ENCODE measurements at regions not wholly inside any gene's neighbourhood (a gene's known extent, or its start where the extent isn't known, plus 50 kb on each side); places are given as distances from the start of the nearest gene placed in this dataset.
"Not testable (repeated sequence)": the region's sequence is repeated elsewhere in the genome, so short reads cannot be mapped to it uniquely, and the experiment has no call there.

GRCh38 chr1:38204698-38205097 is 158.1 kb upstream of the POU3F1 start:
- no peak for DNase-seq

- DNase-seq = no peak
Measured at GRCh38 chr1:38203441-38203840, 156.8 kb upstream of the POU3F1 start.

- DNase-seq = no peak
Measured at GRCh38 chr1:38201431-38201830, 154.8 kb upstream of the POU3F1 start.

GRCh38 chr1:38198621-38199020 is 152.0 kb upstream of the POU3F1 start:
- no peak for DNase-seq

GRCh38 chr1:38198099-38198498 is 151.5 kb upstream of the POU3F1 start:
- no peak for DNase-seq

GRCh38 chr1:38197312-38198061 is 150.9 kb upstream of the POU3F1 start:
- no peak for DNase-seq

GRCh38 chr1:38194472-38194871 is 147.9 kb upstream of the POU3F1 start:
- no peak for DNase-seq

- no peak for DNase-seq
Measured at GRCh38 chr1:38193040-38193439, 146.4 kb upstream of the POU3F1 start.

- no peak for DNase-seq
Measured at GRCh38 chr1:38191461-38191860, 144.9 kb upstream of the POU3F1 start.

- no peak for DNase-seq
Measured at GRCh38 chr1:38190983-38191382, 144.4 kb upstream of the POU3F1 start.

- DNase-seq = no peak
Measured at GRCh38 chr1:38187552-38187951, 141.0 kb upstream of the POU3F1 start.

- DNase-seq = no peak
Measured at GRCh38 chr1:38186566-38186965, 140.0 kb upstream of the POU3F1 start.

GRCh38 chr1:38185913-38186312 is 139.3 kb upstream of the POU3F1 start:
- no peak for DNase-seq

GRCh38 chr1:38183747-38184146 is 137.2 kb upstream of the POU3F1 start:
- DNase-seq = no peak

GRCh38 chr1:38183096-38183495 is 136.5 kb upstream of the POU3F1 start:
- DNase-seq = no peak

GRCh38 chr1:38180388-38180787 is 133.8 kb upstream of the POU3F1 start:
- DNase-seq = not testable (repeated sequence)

- DNase-seq = no peak
Measured at GRCh38 chr1:38179483-38179882, 132.9 kb upstream of the POU3F1 start.

- DNase-seq = no peak
Measured at GRCh38 chr1:38178216-38178615, 131.6 kb upstream of the POU3F1 start.

GRCh38 chr1:38175121-38175520 is 128.5 kb upstream of the POU3F1 start:
- no peak for DNase-seq

- no peak for DNase-seq
Measured at GRCh38 chr1:38173848-38174247, 127.3 kb upstream of the POU3F1 start.

GRCh38 chr1:38173157-38173831 is 126.7 kb upstream of the POU3F1 start:
- no peak for DNase-seq

GRCh38 chr1:38169121-38169520 is 122.5 kb upstream of the POU3F1 start:
- no peak for DNase-seq

- DNase-seq = no peak
Measured at GRCh38 chr1:38168365-38168764, 121.8 kb upstream of the POU3F1 start.

GRCh38 chr1:38166461-38166860 is 119.9 kb upstream of the POU3F1 start:
- DNase-seq = no peak

Measured in activated gamma-delta T cell treated with Interleukin-2 at 50 U/mL for 16 hours (primary cell).